OCI-LY3 (cell line): ENCODE measurements at regions not wholly inside any gene's neighbourhood (a gene's known extent, or its start where the extent isn't known, plus 50 kb on each side); places are given as distances from the start of the nearest gene placed in this dataset.

Experiments
- H2AFZ ChIP-seq: fragments of 200-600, 300-600 bp; shearing (Covaris generic); 2 replicates; pipeline ENCODE4 v1.6.0; 2014; ENCODE audit warnings: antibody characterized with exemption, low read depth, low read length
- H3K27ac ChIP-seq: fragments of 200-600, 300-600 bp; sonication (generic); 2 replicates; pipeline ENCODE4 v1.5.1; 2014; ENCODE audit warnings: mild to moderate bottlenecking, low read length, moderate library complexity, mixed read lengths
- H3K27me3 ChIP-seq: fragments of 200-600, 300-600 bp; sonication (generic); 2 replicates; pipeline ENCODE4 v1.6.1; 2014; ENCODE audit warnings: low read depth, low read length, mixed read lengths
- H3K36me3 ChIP-seq: fragments of 200-600, 300-600 bp; sonication (generic); replicated peaks from 2 replicates; pipeline ENCODE3; 2014; ENCODE audit warnings: low read depth, low read length, mixed read lengths
- H3K4me1 ChIP-seq: fragments of 300-600, 200-600 bp; sonication (generic); 2 replicates; pipeline ENCODE4 v1.6.1; 2014; ENCODE audit warnings: low read length, mixed read lengths
- H3K4me2 ChIP-seq: fragments of 200-600, 300-600 bp; sonication (generic); 2 replicates; pipeline ENCODE4 v1.6.1; 2014; ENCODE audit warnings: low read length, mixed read lengths
- H3K4me3 ChIP-seq: fragments of 300-600, 200-600 bp; sonication (generic); 2 replicates; pipeline ENCODE4 v1.5.1; 2014; ENCODE audit warnings: antibody characterized with exemption, mild to moderate bottlenecking, low read length, moderate library complexity
- H3K79me2 ChIP-seq: fragments of 300-600, 200-600 bp; shearing (Covaris generic); 2 replicates; pipeline ENCODE4 v1.6.1; 2014; ENCODE audit warnings: mild to moderate bottlenecking, low read length, mixed read lengths
- H3K9ac ChIP-seq: fragments of 300-600, 200-600 bp; shearing (Covaris generic); 2 replicates; pipeline ENCODE4 v1.6.0; 2014; ENCODE audit warnings: mild to moderate bottlenecking, low read length, moderate library complexity
- H3K9me3 ChIP-seq: fragments of 200-600, 300-600 bp; shearing (Covaris generic); 2 replicates; pipeline ENCODE4 v1.6.1; 2014; ENCODE audit warnings: low read length, mixed read lengths; ENCODE audit not compliant: insufficient read depth
- H4K20me1 ChIP-seq: fragments of 200-600, 300-600 bp; sonication (generic); 2 replicates; pipeline ENCODE4 v1.6.1; 2016; ENCODE audit warnings: low read length, mixed read lengths; ENCODE audit not compliant: insufficient read depth
- CTCF ChIP-seq: fragments of 200-600, 300-600 bp; sonication (generic); IDR thresholded peaks from 2 replicates; pipeline ENCODE4 v1.5.1; 2014; ENCODE audit warnings: antibody characterized with exemption, low read length, low read depth
- EZH2phosphoT487 ChIP-seq: fragments of 200-600 bp; shearing (Covaris generic); IDR thresholded peaks from 2 replicates; pipeline ENCODE4 v1.6.1; 2018; ENCODE audit warnings: antibody characterized with exemption, mixed run types, low read depth

GRCh38 chr10:4586776-4587175 lies 239.2 kb upstream of the AKR1E2 start:
- Histone ChIP-seq H3K27ac (no peak overlapping the region), H3K4me3 (no peak overlapping the region), H3K9ac (no peak overlapping the region), H3K27me3 (no peaks in the 10 kb centered on the region), H3K4me1 (no peaks in the 10 kb centered on the region), H3K36me3 (no peaks in the 10 kb centered on the region), H3K4me2 (no peak overlapping the region), H3K79me2 (no peaks in the 10 kb centered on the region), H3K9me3 (no peaks in the 10 kb centered on the region), H2AFZ (no peak overlapping the region), H4K20me1 (no peaks in the 10 kb centered on the region)
- TF ChIP-seq CTCF (no peak), EZH2phosphoT487 (no peak)

- TF ChIP-seq CTCF, result no peak
- no peak overlapping the region for H3K4me3 ChIP-seq
- no peak overlapping the region for H3K27ac ChIP-seq
- H2AFZ ChIP-seq, result no peak overlapping the region
- no peaks in the 10 kb centered on the region for H3K9me3 ChIP-seq
- H3K27me3 ChIP-seq, result no peaks in the 10 kb centered on the region
- H4K20me1 ChIP-seq, result no peaks in the 10 kb centered on the region
- H3K36me3 ChIP-seq, result no peaks in the 10 kb centered on the region
- no peak overlapping the region for H3K9ac ChIP-seq
- no peaks in the 10 kb centered on the region for H3K4me1 ChIP-seq
- H3K4me2 ChIP-seq, result no peak overlapping the region
- H3K79me2 ChIP-seq, result no peaks in the 10 kb centered on the region
Measured at GRCh38 chr10:4581929-4582328, 244.1 kb upstream of the AKR1E2 start.

GRCh38 chr10:4579844-4580243 lies 246.2 kb upstream of the AKR1E2 start:
- Histone ChIP-seq H3K27me3 (no peaks in the 10 kb centered on the region), H4K20me1 (no peaks in the 10 kb centered on the region), H3K36me3 (no peaks in the 10 kb centered on the region), H3K9ac (no peak overlapping the region), H3K4me3 (no peak overlapping the region), H3K4me1 (no peaks in the 10 kb centered on the region), H3K4me2 (no peak overlapping the region), H3K9me3 (no peaks in the 10 kb centered on the region), H2AFZ (no peak overlapping the region), H3K27ac (no peak overlapping the region), H3K79me2 (no peaks in the 10 kb centered on the region)
- TF ChIP-seq EZH2phosphoT487, result no peak
- TF ChIP-seq CTCF, result no peak

GRCh38 chr10:4576206-4576605 lies 249.8 kb upstream of the AKR1E2 start:
- H3K4me3 ChIP-seq, result no peak overlapping the region
- no peaks in the 10 kb centered on the region for H3K36me3 ChIP-seq
- H3K9ac ChIP-seq, result no peak overlapping the region
- no peak overlapping the region for H2AFZ ChIP-seq
- no peak overlapping the region for H3K4me2 ChIP-seq
- H3K9me3 ChIP-seq, result no peaks in the 10 kb centered on the region
- H3K79me2 ChIP-seq, result no peaks in the 10 kb centered on the region
- TF ChIP-seq EZH2phosphoT487, result no peak
- no peak for TF ChIP-seq CTCF
- H3K4me1 ChIP-seq, result no peaks in the 10 kb centered on the region
- H3K27me3 ChIP-seq, result no peaks in the 10 kb centered on the region
- no peaks in the 10 kb centered on the region for H4K20me1 ChIP-seq
- H3K27ac ChIP-seq, result no peak overlapping the region
